Embryonic facial prominence (tissue), 1 donor: ENCODE measurements at regions not wholly inside any gene's neighbourhood (a gene's known extent, or its start where the extent isn't known, plus 50 kb on each side); places are given as distances from the start of the nearest gene placed in this dataset.

Experiments
- DNase-seq: peaks from one replicate; pipeline ENCODE4 v3.0.0-alpha.2; 2016; ENCODE audit errors: extremely low spot score

GRCh38 chr2:226040344-226040900 is 640.9 kb downstream of the NYAP2 start:
- DNase-seq = no peak

GRCh38 chr2:226037526-226037925 is 638.0 kb downstream of the NYAP2 start:
- no peak for DNase-seq

GRCh38 chr2:226031647-226032501 is 632.4 kb downstream of the NYAP2 start:
- peak; percentile 79 for DNase-seq

DNA sequence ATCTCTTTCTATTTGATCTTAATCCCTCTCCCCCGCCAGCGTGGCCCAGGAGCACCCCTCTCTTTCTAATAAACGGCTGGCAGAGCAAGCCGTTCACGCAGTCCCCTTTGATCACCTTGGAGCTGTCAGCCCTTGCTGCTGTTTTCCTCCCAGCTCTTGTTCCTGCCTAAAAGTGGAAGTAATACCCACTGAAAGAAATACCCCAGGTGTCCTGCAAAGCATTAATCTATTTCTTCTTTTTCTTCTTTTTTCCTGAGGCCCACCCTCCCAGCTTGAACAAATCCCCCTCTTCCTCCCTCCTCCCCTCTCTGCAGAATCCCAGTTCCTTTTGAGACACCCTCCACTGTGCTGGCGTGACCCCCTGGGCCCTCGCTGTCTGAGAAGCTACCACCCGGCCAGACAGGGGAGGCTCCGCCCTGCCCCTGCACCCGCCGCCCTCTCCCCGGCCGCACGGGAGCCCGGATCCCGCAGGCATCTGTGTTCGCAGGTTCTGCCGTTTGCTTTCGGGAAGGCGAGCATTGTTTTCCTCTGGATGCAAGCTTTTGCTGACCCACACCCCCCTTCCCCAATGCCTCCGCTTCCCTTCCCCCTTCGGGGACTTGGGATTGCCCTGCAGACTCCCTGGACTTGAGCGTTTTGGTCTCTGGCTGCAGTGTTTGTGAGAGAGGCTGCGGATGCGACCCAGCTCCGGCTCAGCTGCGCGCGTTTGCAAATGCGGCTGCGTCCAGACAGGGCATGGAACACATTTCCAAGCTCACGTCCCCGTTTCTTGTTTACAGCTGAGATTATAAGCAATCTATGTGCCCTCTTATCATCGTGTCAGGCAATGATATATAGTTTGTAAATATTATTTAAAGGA is 631.5 kb downstream of the NYAP2 start:
- DNase-seq = peak; percentile 29

DNA sequence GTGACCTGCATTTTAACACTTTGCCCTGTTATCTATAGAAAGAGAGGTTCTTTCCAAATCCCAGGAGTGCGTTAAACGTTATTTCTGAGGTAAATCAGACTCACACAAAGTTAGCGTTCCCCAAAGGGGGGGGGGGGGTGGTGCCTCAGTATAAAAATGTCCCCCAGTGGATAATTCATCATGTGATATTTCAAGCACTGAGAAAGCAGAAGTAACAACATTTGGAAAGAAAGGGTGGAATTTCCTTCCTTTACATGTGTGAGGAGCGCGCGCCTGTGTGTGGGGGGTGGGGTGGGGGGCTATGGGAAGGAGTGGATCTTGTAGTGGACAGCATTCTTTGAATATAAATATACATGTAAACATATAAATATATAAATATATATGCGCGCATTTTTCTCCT is 630.9 kb downstream of the NYAP2 start:
- DNase-seq = no peak

GRCh38 chr2:226023946-226024345 is 624.4 kb downstream of the NYAP2 start:
- no peak for DNase-seq

- no peak for DNase-seq
Measured at GRCh38 chr2:226023383-226023782, 623.9 kb downstream of the NYAP2 start.

DNA sequence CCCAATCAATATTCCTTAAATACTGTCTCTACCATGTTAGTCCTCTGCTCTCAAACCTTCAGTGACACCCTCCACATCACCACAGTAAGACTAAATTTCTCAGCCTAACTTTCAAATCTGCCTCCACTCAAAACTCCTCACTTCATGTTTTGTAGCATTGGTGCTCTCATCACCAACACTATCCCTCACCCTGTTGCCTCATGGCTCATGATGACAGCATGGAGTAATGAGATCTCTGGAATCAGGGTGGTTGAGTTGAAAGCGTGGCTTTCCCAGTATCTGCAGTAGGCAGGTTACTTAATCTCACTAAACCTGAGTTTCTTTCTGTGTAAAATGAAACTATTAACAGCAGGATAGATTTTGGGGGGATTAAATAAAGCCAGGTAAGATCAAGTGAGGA is 621.4 kb downstream of the NYAP2 start:
- no peak for DNase-seq

DNA sequence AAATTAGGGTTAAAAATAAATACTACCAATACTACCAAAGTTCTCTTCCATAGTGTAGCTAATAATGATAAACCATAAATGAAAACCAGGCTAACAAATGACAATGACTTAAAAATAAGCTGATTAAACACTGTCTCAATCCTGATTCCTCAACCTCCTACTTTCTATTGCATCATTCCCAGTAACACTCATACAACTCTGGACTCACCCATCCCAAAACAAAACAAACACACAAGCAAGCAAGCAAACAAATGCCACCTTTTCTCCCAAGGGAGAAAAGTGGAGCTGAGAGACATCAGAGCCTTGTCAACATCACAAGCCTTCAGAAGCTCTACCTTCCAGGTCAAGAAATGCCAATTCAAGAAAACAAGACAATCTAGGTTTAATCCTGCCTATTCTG is 620.7 kb downstream of the NYAP2 start:
- no peak for DNase-seq

DNA sequence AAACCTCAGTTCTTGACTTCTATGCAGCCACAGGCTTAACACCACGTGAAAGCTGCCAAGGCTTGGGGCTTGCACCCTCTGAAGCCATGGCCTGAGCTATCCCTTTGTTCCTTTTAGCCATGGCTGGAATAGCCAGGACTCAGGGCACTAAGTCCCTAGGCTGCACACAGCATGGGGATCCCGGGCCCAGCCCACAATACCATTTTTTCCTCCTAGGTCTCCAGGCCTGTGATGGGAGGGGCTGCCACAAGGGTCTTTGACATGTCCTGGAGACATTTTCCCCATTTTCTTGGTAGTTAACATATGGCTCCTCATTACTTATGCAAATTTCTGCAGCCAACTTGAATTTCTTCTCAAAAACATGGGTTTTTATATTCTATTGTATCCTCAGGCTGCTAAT is 619.1 kb downstream of the NYAP2 start:
- no peak for DNase-seq

DNA sequence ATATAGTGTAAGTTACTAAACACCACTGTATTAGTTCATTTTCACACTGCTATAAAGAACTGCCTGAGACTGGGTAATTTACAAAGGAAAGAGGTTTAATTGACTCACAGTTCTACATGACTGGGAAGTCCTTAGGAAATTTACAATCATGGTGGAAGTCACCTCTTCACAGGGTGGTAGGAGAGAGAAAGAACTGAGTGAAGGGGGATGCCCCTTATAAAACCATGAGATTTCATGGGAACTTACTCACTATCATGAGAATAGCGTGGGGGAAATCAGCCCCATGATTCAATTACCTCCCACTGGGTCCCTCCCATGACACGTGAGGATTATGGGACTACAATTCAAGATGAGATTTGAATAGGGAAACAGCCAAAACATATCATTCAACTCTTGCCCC is 618.0 kb downstream of the NYAP2 start:
- DNase-seq = no peak

- DNase-seq = no peak
Measured at GRCh38 chr2:226017107-226017506, 617.6 kb downstream of the NYAP2 start.

- no peak for DNase-seq
Measured at GRCh38 chr2:226011716-226012450, 612.4 kb downstream of the NYAP2 start.

GRCh38 chr2:226002438-226002837 is 602.9 kb downstream of the NYAP2 start:
- no peak for DNase-seq

- no peak for DNase-seq
Measured at GRCh38 chr2:226001716-226002115, 602.2 kb downstream of the NYAP2 start.

DNA sequence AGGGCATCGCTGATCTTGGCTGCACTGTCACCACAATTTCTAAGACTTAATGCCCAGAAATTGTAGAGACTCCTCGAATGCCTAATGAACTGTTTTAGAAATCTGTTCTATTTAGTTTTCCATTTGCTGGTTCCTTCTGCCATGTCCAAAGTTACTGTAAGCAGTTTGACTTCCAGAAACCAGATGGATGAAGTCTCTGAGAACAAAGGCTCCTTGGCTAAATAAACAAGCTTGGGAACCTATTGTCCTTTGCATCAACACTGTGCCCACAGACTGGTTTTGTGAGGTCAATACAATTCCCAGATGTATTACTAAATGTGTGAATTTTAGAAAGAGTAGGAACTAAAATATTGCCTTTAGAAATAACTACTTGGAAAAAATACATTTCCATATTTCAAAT is 600.2 kb downstream of the NYAP2 start:
- no peak for DNase-seq

DNA sequence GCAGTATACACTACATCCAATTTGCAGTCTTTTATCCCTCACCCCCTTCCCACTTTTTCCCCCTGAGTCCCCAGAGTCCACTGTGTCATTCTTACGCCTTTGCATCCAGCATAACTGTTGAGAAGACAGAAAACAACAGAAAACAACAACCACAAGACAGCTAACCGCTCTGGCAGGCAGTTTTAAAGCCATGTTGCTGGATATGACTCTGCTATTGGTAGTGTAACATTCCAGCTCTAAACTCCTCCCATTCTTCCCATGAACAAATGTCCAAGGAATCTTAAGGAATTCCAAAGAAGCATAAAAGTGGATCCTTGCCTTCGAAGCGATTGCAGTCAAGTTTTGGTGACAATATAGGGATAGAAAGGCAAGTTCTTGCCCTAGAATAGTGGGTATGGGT is 599.1 kb downstream of the NYAP2 start:
- no peak for DNase-seq

DNA sequence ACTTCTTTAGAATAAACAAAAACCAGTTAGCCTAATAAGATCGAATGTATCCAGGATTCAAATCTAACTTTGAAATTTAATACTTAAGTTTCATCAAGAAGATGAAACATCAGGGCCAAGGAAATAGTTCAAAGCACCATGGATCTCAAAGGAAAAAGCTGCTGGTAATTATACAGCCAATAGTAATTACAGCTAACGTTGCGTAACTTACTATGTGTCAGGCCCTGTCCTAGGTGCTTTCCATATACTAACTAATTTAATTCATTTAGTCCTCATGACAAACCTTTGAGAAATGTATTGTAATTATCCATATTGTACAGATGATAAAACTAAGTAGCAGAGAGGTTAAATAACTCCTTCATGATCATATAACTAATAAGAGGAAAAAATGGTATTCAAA is 598.6 kb downstream of the NYAP2 start:
- no peak for DNase-seq

DNA sequence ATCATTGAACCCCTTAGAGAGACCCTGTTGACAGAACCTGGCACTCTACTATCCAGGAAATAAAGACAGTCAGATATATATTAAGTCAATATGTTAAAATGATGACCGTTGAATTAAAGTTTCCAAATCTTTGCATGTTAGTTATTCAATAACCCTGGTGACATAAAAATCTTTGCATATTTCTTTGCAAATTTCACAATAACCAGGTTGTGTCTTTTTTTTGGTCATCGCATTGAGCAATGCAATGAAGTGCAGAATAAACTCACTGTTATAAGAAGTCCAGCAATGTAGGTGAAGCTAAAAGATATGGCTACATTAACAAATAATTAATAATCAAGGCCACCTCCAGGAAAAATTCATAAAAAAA is 596.9 kb downstream of the NYAP2 start:
- DNase-seq = no peak

DNA sequence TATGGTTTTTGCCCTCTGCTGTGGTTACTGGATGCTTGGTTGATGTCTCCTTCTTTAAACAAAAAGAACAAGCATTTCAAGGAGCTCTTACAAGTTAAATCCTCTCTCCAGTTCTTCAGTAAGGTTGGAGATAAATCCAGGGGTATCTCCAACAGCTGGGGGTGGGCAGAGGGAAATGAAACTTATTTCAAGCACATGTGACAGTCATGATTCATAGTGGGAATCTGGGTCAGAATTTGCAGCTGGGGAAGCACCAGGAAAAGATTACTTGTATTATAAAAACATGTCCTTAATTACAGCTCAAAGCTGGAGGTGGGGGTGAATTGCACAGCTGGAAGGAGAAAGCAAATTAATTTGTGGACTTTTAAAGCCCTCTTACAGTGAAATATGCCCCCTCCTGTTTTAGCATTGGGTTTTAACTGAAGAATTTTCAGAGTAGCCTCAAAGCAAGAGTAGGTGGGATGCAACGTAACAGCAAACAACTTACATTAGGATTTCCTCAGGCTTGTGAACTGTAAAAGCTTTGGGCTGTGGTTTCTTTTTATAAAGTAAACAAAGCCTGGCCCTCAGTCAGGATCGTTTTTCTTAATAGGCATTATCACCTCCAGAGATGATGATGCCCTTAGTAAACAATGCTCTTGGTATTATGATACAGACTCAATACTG is 596.4 kb downstream of the NYAP2 start:
- DNase-seq = no peak

DNA sequence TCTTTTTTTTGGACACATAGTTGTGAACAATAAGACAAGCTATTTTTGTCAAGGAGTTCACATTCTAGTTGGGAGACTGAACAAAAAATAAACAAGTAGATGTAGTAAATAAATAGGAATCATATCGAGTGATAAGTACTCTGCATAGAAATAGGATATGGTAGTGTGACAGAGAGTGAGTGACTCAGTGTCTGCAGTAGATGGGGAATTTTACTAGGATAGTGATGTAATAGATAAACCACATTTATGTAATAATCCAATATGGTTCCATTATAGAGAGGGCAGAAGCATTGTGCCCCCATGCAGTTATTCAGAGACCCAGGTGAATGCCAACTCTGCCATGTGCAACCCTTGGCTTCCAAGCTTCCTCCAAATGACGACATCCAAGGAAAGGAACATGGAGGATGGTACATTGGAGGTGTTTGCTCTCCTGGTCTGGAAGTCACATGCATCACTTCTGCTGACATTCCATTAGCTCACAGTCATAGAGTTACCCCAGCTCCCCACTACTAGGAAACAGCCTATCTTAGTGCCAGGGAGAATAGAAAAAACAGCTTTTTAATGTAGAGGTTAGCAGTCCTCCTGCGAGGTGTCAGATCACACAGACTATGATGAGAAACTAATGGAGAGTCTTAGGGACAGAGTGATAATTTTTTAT is 595.4 kb downstream of the NYAP2 start:
- no peak for DNase-seq
